CD4-positive, alpha-beta T cell treated with Interleukin-6 at 100 ng/mL for 8 hours (primary cell): ENCODE measurements at regions not wholly inside any gene's neighbourhood (a gene's known extent, or its start where the extent isn't known, plus 50 kb on each side); places are given as distances from the start of the nearest gene placed in this dataset.

Source experiments
- DNase-seq: peaks from one replicate; pipeline ENCODE4 v3.0.0-alpha.2; 2020; ENCODE audit warnings: mixed read lengths, low spot score

DNA sequence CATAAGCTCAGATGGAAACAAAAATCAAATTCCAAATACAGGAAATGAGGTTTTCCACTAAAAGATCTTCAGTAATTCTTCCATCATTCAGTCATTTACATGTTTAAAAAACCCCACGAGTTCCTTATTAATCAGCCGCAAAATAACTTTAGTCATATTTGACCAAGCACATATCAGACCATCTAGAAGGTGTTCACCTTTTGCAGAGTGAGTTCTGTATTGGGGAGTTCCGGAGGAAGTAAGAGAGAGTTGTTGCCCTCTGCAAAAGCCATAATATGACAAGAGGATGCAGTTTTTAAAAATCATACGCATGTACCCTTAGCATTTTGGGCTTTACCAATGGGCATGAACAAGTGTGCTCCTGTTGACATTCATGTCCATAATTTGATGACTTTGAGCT lies 61.6 kb downstream of the CCR1 start:
- DNase-seq = no peak

DNA sequence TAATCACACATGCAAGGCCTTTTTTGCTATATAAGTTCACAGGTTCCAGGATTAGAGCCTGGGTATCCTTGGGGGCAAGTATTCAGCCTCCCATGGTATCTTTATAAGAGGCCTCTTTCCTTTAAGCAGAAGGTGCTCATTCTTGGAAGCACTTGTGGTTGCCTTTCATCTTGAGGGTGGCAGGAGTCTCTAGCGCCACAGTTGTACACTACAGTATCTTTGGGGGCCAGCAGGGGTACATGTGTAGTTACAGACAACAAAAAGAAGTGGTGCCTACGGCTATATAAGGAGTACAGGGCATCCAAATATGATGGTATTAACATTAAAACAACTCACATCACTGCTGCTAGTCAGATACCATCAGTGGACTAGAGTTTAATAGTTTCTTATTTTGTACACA lies 62.1 kb downstream of the CCR1 start:
- DNase-seq = no peak

DNA sequence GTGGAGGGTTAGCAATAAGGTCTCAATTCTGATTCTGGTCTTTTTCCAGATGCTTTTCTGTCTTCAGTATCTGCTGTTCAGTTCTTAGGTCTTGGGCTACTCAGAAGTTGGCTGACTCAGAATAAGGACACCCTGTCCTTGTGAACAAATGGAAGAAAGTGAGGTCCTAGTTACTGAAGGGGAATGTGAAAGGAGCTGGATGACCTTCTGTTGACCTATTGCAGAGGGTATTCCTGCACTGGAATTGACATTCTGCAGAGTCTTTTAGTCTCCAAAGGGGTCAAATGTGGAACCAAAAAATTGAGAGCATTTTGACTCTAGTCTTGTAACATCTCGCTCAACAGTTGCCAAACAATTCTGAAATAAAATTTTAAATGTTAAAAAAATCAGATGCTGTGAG lies 63.0 kb downstream of the CCR1 start:
- no peak for DNase-seq

DNA sequence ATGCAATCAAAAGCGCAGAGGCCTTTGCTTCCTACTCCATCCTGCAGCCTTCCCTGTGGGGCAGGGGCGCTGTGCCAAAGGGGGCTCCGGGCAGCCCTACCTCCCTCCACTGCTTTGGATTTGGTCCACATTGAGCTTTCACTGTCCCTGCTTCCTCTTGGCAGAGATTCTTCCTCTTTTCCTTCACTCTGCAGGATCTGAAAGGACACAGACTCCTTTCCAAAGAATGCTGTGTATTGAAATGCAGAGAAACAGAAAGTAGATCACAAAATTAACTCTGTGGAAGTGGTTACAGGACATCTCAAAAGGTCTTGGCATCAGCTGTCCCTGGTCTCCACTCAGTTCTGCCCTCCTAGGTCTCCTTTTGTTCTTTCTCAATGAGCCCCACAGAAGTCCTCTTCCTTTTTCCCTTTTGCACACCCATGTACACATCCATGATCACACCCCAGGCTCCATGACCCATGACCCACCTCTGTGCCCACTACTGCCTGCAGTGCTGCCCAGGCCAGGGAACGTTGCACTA lies 64.1 kb downstream of the CCR1 start:
- no peak for DNase-seq

DNA sequence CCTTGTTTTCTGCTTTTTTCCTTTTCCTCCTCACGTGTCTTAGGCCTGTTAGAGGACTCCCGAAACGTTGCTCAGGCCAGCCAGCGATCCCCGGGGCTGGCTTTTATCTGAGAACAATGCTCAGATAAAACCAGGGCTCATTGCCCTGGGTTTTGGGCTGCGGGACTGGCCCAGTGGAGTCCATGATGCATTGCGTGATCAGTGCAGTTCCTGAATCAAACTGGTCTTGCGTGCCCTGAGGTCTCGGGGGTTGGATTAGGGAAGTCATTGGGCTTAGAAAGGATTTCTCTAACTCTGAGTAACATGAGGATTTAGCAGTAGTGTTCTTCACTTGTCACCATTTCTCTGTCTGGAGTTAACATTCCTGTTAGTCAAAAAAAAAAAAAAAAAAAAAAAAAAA lies 66.3 kb downstream of the CCR1 start:
- DNase-seq = no peak

DNA sequence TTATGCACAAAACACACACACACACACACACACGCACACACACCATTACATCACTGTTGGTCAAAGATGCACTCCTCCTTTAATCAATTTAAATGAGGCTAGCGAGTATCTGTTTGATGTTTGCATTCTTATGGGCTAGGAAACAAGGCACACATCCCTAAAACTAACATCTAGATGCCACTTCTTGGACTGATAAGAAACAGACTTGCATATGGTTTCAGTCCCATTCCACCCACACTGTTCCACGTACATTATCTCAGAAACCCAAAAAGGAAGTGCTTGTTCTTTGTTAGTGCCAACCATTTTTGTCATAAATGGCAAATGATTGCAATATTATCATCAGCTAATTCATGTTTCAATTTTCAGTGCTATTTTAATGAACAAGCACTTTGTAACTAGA lies 69.5 kb downstream of the CCR1 start:
- DNase-seq = no peak

DNA sequence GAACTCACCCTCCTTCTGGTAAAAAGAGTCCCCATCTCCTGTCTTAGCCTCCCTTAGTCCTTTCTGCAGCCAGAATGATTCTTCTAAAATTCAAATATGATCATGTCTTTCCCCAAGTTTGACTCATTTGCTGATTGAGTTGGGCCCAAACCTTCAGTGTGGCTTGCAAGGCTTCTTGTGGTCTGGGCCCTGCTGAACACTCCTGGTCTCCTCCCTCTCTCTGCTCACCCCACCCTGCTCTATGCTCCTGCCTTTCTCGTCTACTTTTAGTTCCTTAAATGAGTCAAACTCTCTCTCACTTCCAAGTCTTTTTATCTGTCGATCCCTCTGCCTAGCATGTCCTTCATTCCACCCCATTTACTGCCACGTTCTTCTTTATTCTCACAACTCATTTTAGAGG lies 72.6 kb downstream of the CCR1 start:
- no peak for DNase-seq

DNA sequence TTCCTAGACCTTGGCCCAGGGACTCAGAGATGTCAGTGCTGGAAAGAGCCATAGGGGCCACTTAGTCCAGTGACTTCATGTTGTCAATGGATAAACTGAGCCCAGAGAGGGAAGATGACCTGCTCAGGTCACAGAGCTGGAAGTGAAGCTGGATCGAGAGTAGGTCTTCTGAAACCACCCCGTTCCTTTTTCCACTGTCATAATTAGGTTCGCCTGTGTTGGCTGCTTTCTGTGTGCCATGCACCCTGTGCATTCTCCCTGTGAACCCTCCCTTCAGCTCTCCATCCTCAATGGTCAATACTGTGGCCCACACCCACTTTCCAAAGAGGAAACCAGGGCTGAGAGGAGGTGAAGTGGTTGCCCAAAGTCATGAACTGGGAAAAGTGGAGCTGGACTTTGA lies 74.8 kb downstream of the CCR1 start:
- no peak for DNase-seq

DNA sequence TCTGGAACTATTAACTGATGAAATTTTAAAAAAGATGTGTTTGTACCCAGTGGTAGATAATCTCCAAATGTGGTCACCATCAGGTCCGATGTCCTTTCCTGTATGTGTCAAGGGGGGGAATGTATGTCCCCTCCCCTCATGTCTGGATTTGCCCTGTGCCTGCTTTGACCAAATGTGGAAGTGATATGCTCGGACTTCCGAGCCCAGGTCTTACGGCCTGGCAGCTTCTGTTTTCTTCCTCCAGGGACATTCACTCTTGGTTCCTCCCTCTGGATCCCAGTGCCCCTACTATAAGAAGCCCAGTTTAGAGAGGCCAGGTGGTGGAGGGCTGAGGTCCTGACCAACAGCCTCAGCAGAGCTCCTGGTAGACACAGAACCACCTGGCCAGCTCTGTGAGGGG lies 75.5 kb downstream of the CCR1 start:
- no peak for DNase-seq

DNA sequence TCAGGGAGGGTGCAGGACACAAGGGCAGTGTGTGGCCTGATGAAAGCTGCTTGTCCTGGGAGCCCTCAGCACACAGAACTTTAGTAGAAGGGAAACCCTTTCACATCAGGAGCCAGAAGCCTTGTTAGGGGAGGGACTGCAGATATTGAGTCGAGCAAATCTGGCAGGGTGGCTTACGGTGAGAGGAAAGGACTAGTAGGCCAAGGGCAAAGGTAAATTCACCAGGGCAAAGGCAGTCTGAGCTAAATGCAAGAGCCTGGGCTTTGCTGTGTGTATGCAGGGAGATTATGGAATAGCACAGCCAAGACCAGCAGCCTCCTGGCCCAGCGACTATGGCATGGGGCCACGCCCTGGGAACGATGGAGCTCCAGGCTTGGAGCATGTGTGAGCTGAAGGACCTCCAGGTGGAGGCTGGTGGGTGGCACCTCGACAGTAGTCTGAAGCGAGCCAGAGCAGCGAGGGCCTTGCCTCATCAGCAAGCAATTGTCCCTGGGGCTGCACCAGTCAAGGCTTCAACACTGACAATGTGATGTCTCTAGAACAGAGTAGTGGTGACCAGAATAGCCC lies 76.1 kb downstream of the CCR1 start:
- no peak for DNase-seq

DNA sequence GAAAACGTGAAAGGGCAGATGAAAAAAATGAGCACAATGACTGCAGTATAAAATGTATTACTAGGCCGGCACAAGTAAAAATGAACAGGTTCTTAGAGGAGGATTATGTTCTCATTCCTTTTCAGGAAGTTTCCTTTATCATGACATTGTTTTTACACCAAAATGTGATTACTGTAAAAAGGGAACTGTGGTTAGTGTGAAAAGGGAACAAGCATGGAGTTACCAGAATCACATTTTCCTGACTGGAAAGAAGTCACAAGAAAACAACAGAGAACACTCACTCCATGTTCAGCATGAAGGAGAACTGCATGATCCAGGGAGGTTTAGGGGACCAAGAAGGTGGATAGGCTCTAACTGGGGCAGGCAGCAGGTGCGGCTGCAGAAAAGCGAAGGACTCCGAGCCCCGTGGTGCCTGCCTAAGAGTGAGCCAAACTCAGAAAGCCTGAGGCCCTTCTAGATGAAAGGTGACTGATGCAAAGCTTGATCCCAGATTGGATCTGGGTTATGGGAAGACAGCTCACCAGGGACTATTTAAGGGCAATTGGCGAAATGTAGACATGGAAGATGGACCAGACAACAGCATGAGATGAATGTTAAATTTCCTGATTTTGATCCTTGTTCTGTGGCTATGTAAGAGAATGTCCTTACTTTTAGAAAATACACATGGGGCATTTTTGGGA lies 77.3 kb downstream of the CCR1 start:
- no peak for DNase-seq

DNA sequence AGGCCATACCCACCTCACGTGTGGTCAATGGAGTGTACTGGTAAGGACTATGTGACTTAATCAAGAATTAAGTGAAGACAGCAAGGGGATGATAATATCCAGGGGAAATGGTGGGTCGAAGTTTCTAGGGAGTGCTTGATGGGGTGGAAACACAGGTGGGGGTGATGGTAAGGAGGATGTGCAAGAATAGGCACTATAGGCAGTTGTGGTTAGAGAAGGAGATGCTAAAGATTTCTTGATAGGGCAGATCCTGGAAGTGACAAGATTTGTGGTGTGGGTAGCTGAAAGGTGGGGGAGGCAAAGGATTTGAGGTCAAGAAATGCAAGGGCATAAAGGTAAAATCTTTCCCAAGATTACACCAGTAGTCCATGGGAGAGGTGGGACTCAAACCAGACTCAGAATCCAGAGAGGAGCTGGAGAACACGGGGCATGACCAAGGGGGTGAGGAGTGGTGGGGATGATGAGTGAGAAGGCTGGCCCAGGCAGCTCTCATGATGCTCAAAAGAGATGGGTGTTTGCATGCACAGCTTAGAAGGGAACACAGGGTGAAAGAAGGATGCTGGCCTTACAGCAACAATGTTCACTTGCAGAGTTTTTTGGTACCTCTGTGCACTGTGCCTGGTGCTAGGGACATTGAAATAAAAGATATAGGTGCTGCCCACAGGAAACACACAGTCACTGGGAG lies 78.4 kb downstream of the CCR1 start:
- DNase-seq = no peak

DNA sequence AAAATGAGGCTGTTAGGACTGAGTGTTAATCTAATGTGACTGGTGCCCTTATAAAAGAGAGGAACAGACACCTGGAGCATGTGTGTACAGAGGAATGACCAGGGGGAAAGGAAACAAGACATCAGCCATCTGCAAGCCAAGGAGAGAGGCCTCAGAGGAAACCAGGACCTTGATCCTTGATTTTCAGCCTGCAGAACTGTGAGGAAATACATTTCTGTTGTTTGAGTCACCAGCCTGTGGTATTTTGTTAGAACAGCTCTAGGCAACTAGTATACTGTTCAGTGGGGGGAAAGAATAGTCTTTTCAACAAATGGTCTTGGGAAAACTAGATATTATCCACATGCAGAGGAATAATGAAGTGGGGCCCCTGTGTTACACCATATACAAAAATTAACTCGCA lies 80.6 kb downstream of the CCR1 start:
- no peak for DNase-seq

DNA sequence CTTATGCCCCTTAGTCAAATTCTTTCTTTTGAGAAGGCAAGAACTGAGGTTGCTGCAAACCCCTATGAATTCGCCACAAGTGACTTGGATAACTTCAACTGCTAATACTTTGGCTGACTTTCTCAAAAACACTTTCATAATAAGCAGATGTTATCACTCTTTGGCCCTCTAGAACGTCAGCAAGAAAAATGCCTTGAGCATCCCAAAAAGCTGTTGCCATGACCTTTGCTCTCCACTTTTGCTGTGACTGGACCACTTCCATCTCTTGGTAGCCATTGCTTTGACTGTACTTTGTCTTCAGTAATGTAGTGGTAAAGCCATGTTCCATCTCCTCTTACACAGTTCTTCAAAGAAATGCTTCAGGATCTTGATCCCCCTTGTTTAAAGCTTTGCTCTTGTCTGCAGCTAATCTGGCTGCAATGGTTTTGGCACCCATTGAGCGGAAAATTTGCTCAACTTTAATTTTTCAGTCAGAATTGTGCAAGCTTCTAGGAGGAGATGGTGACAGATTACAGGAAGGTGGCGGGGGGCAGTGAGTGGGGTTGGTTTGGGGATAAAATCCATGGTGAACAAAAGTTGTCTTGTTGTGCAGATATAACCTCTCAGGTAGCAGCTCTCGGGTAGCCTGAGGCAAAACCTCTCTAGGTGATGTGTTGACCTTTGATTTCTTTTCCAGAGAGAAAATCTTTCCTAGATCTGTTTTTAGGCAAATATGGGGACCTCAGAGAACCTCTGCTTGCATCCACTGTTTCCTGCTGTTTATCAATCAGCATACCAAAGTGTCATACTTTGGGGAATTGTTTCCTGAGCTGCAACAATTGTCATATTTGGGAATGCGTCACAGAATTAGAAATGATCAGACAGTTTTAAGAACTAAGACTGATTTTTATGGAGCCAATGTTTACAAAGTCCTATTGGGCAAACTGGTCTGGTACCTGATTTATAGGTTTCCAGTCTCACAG lies 83.6 kb downstream of the CCR1 start:
- no peak for DNase-seq

DNA sequence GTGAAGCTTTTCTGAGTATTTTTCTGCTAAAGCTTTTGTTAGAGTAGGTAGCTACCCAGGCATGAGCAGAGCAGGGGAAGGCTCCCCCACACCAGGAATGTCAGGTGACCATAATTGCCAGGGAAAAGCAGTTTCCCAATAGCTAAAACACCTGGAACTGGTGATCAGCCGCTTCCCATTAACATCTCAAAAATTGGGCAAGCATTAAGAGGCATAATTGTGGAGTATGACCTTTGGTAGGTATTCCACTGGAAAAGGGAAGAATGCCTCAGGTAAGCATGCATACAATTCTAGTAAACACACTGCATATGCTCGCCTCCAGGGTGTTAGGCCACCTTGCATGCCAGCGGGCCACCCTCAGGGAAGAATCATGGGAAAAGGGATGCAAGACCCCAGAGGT lies 84.5 kb downstream of the CCR1 start:
- DNase-seq = no peak

DNA sequence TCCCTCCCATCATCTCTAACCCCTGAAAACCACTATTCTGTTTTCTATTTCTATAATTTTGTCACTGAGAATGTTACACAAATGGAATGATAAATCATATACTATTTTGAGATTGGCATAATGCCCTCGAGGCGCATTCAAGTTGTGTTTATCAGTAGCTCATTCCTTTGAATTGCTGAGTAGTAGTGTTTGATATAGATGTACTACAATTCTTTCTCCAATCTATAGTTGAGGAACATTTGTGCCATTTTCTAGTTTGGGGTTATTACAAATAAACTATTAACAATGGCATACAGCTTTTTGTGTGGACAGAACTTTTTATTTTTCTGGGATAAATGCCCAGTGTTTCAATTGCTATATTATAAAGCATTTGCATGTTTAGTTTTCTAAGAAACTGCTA lies 86.0 kb downstream of the CCR1 start:
- DNase-seq = no peak

DNA sequence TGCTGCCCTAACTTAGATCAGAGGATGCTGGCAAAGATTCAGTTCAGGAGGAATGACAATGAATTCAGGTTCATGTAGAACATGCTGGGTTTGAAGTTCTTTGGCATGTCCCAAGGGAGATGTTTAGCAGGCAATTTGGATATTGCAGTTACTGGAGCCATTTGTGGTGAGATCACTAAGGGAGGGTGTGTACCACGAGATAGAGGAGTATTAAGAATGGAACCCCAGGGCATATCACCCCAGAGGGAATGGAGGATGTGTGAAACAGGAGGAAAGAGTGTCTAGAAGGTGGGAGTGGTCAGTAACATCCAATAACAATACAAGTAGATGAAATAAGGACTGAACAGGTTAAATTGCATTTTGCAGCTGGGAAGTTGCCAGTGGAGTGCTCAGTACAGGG lies 87.1 kb downstream of the CCR1 start:
- DNase-seq = no peak

DNA sequence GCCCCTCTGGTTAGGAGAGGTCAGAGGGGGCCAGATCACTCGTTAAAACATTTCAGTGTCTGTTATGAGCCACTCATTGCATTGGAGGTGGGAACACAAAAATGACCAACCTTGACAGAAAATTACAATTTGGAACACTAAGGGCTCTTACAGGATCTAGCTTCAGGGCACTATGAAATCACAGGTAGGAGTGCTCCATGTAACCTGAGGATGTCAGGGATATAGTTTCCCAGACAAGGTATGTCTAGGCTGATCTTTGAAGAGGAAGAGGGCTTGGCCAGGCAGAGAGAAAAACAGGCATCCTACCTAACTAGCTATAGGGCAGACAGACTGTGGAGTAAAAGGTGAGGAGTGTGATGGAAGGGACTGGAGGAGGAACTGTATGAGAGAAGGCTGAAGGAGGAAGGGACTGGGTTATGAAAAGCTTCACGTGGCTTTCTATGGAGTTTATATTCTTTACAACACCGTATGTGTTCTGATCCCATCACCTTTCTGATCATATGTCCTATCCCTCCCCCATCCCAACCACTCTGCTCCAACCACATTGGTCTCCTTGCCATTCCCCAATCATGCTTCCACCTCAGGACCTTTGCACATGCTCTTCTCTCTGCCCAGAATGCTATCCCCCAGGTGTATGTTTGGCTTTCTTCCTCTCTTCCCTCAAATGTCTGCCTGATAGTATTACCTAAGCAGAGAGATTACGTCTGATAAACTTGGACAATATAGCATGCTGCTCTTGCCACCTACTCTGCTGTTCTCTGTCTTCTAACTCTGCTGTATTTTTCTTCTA lies 88.2 kb downstream of the CCR1 start:
- no peak for DNase-seq

DNA sequence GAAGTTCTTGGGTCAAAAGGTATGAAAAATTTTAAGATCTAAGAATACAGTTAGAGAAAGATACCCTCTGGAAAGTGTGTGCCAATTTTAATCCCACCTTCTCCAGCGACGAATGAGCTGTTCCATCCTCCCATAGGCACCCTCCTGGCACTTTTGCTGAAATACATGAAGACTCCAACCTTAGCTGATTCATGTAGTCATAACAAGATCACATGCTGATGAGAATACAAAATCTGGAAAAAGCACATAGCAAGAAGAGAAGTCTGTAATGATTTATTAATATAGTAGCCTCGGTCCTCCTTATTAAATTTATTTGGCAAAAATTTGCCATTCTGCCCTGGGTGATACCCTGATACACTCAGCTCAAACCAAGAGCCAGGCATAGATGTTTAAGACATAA lies 88.9 kb downstream of the CCR1 start:
- DNase-seq = no peak

DNA sequence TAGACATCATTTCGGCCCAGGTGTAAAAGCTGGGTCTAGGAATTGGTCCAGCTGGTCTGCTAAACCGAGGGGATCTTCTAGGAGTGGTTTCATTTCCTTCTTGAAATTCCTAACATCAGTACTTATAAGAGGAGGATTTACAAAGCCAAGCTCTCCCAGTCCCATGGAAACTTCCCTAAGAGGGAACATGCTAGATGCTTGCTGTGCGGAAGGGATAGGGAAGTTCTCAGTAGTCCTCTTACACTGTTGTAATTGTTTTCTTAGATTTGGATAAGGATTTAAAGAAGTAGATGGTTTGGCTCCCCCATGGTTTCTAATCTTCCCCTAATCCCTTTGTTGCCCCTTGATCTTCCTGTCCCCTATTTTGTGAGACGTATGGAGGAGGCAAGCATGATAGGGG lies 89.7 kb upstream of the XCR1 start:
- no peak for DNase-seq

DNA sequence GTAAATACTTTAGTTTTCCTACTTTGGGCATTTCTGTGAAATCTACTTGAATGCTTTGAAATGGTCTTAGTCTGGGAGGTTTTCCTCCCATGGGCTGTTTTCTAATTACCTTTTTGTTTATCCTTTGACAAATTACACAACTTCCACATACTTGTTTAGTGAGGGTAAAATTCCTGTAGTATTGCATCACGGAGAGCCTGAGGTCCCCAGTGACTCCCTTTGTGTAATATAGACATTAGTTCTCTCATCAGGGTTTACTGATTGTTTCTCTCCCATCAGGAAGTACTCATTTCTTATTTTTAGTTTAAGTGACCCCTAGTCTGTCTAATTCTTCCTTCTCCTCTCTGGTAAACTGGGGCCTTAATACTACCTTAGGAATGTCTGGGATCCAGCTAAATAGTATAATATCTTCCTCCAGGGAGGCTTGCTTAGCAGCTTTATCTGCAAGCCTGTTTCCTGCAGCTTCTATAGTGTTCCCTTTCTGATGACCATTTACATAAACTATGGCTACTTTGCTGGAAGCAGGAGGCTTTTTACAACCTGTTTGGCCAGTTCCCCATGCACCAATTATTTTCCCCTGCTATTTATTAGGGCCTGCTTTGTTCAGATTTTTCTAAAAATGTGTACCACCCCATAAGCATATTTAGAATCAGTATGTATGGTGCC lies 87.2 kb upstream of the XCR1 start:
- DNase-seq = no peak
